GM21390 (cell line): ENCODE measurements at regions not wholly inside any gene's neighbourhood (a gene's known extent, or its start where the extent isn't known, plus 50 kb on each side); places are given as distances from the start of the nearest gene placed in this dataset.

ENCODE experiments used
- ATAC-seq: cut with Tn5 transposase; IDR thresholded peaks from one replicate; pipeline ENCODE4 v1.9.1; 2021; ENCODE audit not compliant: unreplicated experiment

DNA sequence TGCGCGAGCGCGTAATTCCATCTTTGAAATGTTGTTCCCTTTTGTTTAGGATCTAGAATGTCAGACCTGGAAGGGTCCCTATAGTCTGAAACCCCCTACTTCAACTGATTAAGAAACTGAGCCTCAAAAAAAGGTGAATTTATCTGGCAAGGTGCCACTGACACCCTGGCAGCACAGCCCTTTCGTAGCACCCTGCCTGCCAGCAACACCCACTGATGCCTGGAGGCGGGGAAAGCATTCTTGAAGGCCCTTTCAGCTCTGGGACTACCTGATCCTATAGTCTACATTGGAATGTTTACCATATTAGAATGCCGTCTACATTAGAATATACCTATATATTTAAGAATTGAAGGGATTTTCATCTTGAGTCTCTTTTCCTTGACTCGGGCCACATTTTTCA lies 542.3 kb downstream of the BUD13 start:
- no peak for ATAC-seq

DNA sequence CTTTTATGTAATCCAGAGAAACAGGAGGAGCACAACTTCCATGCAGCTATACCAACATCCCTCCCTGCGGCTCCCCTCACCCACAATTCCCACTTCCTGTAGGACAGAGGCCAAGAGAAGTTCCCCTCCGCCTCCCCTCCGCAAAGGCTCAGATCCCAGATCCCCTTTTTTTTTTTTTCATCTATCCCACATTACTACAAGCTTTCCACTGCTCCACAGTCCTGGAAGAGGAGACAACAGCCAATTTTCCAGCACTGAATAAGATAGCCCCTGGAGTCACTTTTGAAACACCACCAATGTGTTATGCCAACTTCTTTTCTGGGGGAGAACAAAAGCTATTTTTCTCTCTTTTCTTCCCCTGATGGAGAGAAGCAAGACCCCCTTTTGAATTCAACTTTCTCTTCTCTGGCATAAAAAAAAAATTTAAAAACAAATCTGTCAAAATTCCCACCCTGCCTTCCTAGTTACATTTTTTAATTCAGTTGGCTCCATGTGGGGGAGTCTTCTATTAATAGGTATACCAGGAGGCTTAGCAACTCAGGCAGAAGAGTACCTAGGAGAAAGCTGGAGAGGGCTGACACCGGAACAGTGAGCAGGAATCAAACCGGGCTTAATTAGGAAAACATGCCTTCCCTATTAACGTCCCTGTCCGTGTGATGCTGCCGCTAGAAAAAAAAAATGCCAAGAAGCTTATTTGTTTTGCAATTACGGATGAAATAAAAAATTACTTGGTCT lies 543.4 kb downstream of the BUD13 start:
- no peak for ATAC-seq

DNA sequence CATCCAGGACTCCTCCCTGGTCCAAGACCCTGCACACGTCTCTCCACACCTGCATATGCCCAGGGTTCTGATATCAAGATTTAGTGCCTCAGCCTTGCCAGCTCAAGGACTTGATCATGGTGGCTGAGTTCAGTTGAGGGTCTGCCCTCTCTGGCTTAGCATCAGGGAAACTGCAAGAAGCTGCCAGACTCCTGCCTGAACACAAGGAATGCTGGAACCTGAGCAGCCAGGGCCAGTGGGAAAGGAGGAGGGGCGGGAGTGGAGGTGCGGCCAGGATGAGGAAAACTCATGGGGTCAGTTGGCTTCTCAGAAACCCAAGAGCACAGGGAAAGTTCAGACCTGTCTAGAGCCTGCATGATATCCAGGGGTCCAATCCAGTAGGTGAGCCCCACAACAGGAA lies 546.1 kb downstream of the BUD13 start:
- no peak for ATAC-seq

DNA sequence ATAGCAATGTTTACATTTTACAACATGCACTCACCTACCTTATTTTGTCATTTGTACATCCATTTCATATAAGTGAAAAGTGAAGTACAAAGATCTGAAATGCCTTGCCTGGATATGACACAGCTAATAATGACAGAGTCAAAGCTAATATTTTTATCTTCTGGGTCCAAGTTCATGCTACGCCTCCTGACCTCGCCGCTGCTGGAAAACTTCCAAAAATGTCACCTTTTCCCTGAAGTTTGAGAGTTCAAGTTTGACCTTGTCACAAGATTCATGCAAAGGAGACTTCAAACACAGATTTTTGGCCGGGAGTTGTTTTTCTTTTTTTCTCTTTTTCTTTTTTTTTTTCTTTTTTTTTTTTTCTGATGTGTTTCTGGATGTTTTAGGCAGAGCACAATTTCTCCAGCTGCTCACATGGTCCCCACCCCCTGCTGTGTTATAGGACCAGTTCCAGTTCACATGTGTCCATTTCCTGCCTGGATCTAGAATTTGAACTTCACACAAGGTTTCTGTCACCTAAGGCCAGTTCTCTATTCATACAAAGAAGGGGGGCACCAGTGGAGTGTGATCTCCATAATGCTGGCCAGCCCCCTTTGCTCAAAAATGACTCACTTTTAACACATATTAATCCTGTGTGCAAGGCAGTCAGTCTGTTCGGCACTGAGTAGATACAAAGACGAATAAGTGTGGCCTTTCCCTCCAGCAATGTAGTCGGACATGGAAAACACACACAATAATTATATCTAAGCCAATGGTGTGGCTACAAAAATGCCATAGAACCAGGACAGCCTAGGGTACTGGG lies 546.8 kb downstream of the BUD13 start:
- ATAC-seq = no peak

DNA sequence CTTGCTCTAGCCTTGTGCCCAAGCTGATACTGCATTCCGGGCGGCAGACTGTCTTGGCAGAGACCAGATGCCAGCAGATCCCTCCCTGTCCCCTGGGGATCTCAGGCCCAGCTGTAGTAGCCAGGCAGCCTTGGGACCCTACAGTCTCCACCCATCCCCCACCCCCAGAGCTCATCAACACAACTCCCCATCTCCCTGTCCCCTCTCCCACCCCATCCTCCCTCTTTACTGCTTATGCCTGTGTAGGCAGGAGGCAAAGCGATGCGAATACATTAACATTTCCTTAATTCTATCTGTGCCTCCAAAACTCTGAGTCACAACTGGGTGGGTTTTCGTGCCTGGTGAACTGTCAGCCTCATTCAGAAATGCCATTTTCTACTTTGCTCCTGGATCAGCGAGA lies 547.6 kb downstream of the BUD13 start:
- no peak for ATAC-seq

- ATAC-seq = no peak
Measured at GRCh38 chr11:116224889-116225200, 547.9 kb downstream of the BUD13 start.

GRCh38 chr11:116224154-116224888 lies 548.5 kb downstream of the BUD13 start:
- ATAC-seq = no peak

DNA sequence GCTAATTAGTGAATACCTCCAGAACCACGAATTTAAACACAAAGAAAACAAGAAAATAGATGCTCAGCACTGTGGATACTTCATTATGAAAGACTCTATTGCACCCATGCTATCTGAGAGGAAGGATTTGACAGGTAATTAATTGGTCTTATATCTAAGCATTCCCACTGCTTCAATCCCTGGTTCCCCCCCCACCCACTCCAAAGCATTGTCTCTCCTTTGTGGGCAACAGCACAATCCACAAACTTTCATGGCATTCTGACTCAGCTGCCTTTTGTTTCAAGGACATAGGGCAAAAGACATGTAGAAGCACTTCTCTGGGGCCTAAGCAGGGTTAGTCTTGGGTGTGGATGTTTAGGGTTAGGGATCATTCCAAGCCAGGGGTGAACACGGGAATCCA lies 551.4 kb downstream of the BUD13 start:
- ATAC-seq = no peak

DNA sequence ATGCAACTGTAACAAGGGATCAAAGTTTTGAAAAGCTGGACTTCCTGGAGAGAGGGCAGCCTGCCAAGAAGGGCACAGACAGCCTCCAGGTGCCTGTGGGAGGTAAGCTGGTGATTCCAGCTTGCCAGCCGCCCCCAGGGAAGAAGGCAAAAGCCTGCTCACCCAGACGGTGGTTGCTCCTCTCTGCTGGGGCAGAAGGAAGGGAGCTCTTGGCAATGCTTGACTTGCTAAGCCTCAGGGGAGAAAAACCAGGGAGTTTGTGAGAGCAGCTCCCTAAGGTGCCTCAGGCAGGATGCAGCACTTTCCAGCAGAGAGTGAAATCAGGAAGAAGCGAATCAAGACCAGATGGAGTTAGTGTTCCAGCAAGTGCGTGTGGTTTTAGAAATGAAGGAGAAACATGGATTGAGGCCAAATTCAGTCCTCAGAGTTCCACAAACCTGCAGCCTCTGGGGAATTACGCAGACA lies 553.6 kb downstream of the BUD13 start:
- no peak for ATAC-seq

GRCh38 chr11:116217441-116217840 lies 555.3 kb downstream of the BUD13 start:
- no peak for ATAC-seq

GRCh38 chr11:116217006-116217405 lies 555.8 kb downstream of the BUD13 start:
- no peak for ATAC-seq

- no peak for ATAC-seq
Measured at GRCh38 chr11:116215471-116216113, 557.2 kb downstream of the BUD13 start.

- ATAC-seq = no peak
Measured at GRCh38 chr11:116211147-116211546, 561.6 kb downstream of the BUD13 start.

DNA sequence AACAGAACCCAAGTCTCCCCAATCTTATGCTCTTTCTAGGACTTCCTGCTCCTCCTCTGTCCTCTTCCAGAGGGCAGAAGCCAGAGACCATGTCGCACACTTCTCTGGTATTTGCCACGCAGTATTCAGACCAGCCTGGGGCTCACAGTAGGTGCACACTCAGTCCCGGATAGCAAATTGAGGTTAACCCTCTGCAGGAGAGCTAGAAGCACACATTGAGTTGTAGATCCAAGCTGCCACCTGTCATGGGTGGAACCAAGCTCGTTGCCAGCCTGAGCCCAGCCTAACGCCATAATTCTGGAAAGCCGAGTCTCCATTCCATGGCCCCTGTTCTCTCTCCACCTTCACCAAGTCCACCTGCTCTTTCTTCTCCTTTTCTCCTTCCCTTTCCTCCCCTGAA lies 562.1 kb downstream of the BUD13 start:
- no peak for ATAC-seq

- no peak for ATAC-seq
Measured at GRCh38 chr11:116209255-116209654, 563.5 kb downstream of the BUD13 start.

DNA sequence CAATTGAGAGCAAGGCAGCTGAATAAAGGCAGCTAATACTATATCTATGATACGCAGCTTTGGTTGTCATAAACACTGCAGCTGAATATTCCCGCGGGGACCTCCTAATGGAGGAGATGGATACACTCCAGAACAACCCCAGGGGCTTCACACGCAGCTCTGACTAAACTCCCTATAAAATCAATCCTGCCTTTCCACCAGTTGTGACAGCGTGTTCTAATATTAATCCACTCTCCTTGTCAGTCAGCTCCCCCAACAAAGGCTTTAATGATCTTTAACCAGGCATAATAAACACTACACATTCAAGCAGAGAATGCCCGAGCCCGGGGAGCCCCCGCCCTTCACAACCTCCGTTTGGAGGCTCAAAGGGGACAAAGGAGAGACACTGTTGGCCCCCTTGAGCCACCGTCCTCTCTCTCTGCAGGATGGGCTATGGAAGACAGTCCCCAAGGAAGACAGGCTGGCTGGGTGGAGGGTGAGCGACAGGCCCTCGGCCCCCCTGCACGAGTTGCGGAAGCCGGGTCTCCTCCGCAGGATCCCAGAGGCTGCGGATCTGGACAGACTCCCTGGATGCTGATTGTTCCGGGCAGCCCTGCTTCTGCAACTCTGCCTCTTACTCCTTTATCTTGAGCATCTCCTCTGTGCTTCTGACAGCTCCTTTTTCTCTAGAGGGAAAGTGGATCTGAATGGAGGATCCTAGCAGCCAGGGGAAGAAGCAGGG lies 565.2 kb downstream of the BUD13 start:
- ATAC-seq = no peak

- ATAC-seq = no peak
Measured at GRCh38 chr11:116207019-116207418, 565.8 kb downstream of the BUD13 start.

DNA sequence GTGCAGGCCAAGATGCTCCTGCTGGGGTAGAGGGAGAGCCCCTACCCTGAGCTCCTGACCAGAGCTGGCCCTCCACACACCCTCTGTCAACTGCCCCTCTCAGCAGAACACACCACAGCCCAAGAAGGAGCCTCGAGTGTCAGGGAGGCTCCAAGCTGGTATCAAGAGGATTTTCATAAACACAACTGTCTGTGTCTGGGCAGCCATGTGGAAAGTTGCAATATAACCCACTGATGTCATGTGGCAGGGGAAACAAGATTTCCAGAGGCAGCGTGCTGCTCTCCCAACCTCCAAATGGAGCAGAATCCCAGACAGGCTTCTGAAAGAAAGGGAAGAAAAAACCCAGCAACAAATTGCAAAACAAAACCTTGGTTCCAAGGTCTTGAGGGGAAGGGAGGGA lies 569.9 kb downstream of the BUD13 start:
- ATAC-seq = no peak

DNA sequence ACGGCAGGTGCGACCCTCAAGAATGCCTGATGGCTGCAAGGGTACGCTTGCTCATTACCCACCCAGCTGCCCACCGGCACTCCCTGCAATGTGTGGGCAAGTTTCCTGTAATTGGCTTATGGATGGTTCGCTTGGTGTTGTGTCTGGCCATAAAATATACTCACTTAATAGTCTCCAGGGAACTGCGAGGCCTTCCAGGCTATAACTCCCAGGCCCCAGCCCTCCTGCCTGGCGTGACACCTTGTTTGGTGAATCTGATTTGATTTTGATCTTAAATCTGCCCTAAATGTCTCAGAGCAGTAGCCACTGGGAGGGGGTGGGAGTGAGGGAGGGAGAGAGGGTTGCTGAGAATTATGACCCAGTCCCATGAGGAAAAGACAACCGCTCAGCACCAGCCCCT lies 572.2 kb downstream of the BUD13 start:
- no peak for ATAC-seq

GRCh38 chr11:116199182-116199581 lies 573.6 kb downstream of the BUD13 start:
- no peak for ATAC-seq
